ENCODE measurements at regions not wholly inside any gene's neighbourhood (a gene's known extent, or its start where the extent isn't known, plus 50 kb on each side); places are given as distances from the start of the nearest gene placed in this dataset.

GRCh38 chr4:123659730-123660129 lies 263.1 kb downstream of the SPRY1 start:
- 90 to 96% (median 93%) methylated on average over 1 of the region's 1 CpG for WGBS, 5 donors
- intact Hi-C loops (cut with DNase I; ENCODE audit: low total_unique reads): loop anchor here (10.0 kb wide), 2 partner anchors 265 to 545 kb away; partner anchors contain the start of gene SPRY1
- DNase-seq: no peak

GRCh38 chr4:123661080-123661737 lies 264.6 kb downstream of the SPRY1 start:
- Histone ChIP-seq H3K4me3 (no peak overlapping the region), H3K27ac (no peak overlapping the region), H3K36me3 (no peaks in the 10 kb centered on the region), H3K27me3 (replicated peaks in 1 of 7) (no peaks in the 10 kb centered on the region), H3K9me3 (peaks cover 0 to 10% (median 8%) of the 10 kb centered on the region in 8 donors), H3K4me1 (no peaks in the 10 kb centered on the region)
- TF ChIP-seq CTCF (IDR thresholded peaks at IDR 0.05 in 8 of 11, conservative IDR thresholded peaks at IDR 0.05 in 3 of 11) (peak in 8 of 11 experiments; percentile 30 to 59 (median 41)), POLR2A (IDR thresholded peaks at IDR 0.05) (no peak), POLR2AphosphoS5 (IDR thresholded peaks at IDR 0.05) (no peak)
- intact Hi-C loops (cut with DNase I; ENCODE audit: low total_unique reads): loop anchor here (10.0 kb wide), 1 partner anchor 546 kb away; no protein-coding TSS in a partner anchor
- DNase-seq: no peak

More at GRCh38 chr4:123659730-123660129, 263.1 kb downstream of the SPRY1 start:
- Histone ChIP-seq H3K4me1 (no peaks in the 10 kb centered on the region), H3K27ac (no peak overlapping the region), H3K27me3 (replicated peaks in 1 of 7) (no peaks in the 10 kb centered on the region), H3K9me3 (peaks cover 0 to 13% (median 10%) of the 10 kb centered on the region in 8 donors), H3K36me3 (no peaks in the 10 kb centered on the region), H3K4me3 (no peak overlapping the region)
- TF ChIP-seq POLR2AphosphoS5 (IDR thresholded peaks at IDR 0.05): no peak
- peak in 4 of 11 experiments; percentile 9 to 32 (median 11) for TF ChIP-seq CTCF (IDR thresholded peaks at IDR 0.05 in 8 of 11, conservative IDR thresholded peaks at IDR 0.05 in 3 of 11)

- intact Hi-C loops (cut with DNase I; ENCODE audit: low total_unique reads): loop anchor here (10.0 kb wide), 1 partner anchor 548 kb away; no protein-coding TSS in a partner anchor
- Histone ChIP-seq H3K4me3 (no peak overlapping the region), H3K36me3 (no peaks in the 10 kb centered on the region), H3K9me3 (no peaks in the 10 kb centered on the region), H3K27ac (no peak overlapping the region), H3K27me3 (replicated peaks in 1 of 7) (no peaks in the 10 kb centered on the region), H3K4me1 (no peaks in the 10 kb centered on the region)
- no peak for DNase-seq
- TF ChIP-seq CTCF (IDR thresholded peaks at IDR 0.05 in 8 of 11, conservative IDR thresholded peaks at IDR 0.05 in 3 of 11) (no peak), POLR2A (IDR thresholded peaks at IDR 0.05) (no peak), POLR2AphosphoS5 (IDR thresholded peaks at IDR 0.05) (no peak)
Observed at GRCh38 chr4:123662827-123663226, 266.2 kb downstream of the SPRY1 start.

- 85 to 94% (median 92%) methylated on average over 5 of the region's 5 CpGs for WGBS, 5 donors
- H3K4me3 ChIP-seq: no peak overlapping the region
- no peaks in the 10 kb centered on the region for H3K27me3 ChIP-seq (replicated peaks in 1 of 7)
- H3K4me1 ChIP-seq: no peaks in the 10 kb centered on the region
- TF ChIP-seq CTCF (IDR thresholded peaks at IDR 0.05 in 8 of 11, conservative IDR thresholded peaks at IDR 0.05 in 3 of 11): no peak
- no peak for TF ChIP-seq POLR2AphosphoS5 (IDR thresholded peaks at IDR 0.05)
- TF ChIP-seq POLR2A (IDR thresholded peaks at IDR 0.05): no peak
- H3K9me3 ChIP-seq: no peaks in the 10 kb centered on the region
- no peak overlapping the region for H3K27ac ChIP-seq
- no peak for DNase-seq
- H3K36me3 ChIP-seq: no peaks in the 10 kb centered on the region
- intact Hi-C loops (cut with DNase I; ENCODE audit: low total_unique reads): loop anchor here (10.0 kb wide), 1 partner anchor 552 kb away; no protein-coding TSS in a partner anchor
Observed at GRCh38 chr4:123666486-123666885, 269.9 kb downstream of the SPRY1 start.
